ENCODE measurements at regions not wholly inside any gene's neighbourhood (a gene's known extent, or its start where the extent isn't known, plus 50 kb on each side); places are given as distances from the start of the nearest gene placed in this dataset.

DNA sequence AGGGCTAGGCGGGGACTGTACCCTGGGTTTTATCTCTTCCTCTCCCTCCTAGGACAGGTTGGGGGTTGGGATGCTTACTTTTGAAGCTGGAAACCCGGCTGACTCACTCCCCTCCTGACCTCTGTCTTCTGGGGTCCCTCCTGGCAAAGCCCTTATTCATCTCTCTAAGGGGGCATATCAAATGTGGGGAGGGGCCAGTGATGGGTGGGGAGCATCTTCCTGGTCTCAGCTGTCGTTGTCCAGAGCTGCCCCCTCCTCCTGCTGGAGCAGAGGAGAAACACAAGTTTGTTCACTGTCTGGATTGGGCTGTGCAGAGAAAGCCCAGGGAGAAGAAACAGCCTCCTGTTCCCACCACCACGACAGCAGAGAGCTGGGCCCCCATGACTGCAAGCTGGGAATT is 85.8 kb downstream of the TNFAIP2 start:
- Histone ChIP-seq H3F3A (ENCODE audit: low read depth) (no peaks in the 10 kb centered on the region), H4K20me1 (ENCODE audit: insufficient read depth, low read length, poor library complexity, severe bottlenecking) (no peaks in the 10 kb centered on the region), H3K79me2 (ENCODE audit: insufficient read depth, low read length) (no peaks in the 10 kb centered on the region), H3K4me3 (ENCODE audit: low read length, poor library complexity, severe bottlenecking) (no peak overlapping the region), H3K27me3 (ENCODE audit: insufficient read depth, low read length, poor library complexity, severe bottlenecking) (no peaks in the 10 kb centered on the region), H3K9ac (ENCODE audit: low read depth, low read length, poor library complexity, severe bottlenecking) (no peak overlapping the region), H2AFZ (ENCODE audit: low read length) (no peak overlapping the region), H3K36me3 (ENCODE audit: insufficient read depth, low read length) (no peaks in the 10 kb centered on the region), H3K4me1 (ENCODE audit: insufficient read depth, low read length, poor library complexity, severe bottlenecking) (no peaks in the 10 kb centered on the region), H3K9me3 (ENCODE audit: insufficient read depth, low read depth, low read length) (peaks cover 11% of the 10 kb centered on the region; the same call in 1 of the 2 replicates), H3K4me2 (ENCODE audit: low read depth, low read length, poor library complexity, severe bottlenecking) (no peak overlapping the region), H3K9me2 (replicated peaks; ENCODE audit: low read depth, low read length) (no peaks in the 10 kb centered on the region)
- no peak for TF ChIP-seq EZH2phosphoT487 (IDR thresholded peaks at IDR 0.05; ENCODE audit: borderline replicate concordance)
- TF ChIP-seq, protein P1, sequence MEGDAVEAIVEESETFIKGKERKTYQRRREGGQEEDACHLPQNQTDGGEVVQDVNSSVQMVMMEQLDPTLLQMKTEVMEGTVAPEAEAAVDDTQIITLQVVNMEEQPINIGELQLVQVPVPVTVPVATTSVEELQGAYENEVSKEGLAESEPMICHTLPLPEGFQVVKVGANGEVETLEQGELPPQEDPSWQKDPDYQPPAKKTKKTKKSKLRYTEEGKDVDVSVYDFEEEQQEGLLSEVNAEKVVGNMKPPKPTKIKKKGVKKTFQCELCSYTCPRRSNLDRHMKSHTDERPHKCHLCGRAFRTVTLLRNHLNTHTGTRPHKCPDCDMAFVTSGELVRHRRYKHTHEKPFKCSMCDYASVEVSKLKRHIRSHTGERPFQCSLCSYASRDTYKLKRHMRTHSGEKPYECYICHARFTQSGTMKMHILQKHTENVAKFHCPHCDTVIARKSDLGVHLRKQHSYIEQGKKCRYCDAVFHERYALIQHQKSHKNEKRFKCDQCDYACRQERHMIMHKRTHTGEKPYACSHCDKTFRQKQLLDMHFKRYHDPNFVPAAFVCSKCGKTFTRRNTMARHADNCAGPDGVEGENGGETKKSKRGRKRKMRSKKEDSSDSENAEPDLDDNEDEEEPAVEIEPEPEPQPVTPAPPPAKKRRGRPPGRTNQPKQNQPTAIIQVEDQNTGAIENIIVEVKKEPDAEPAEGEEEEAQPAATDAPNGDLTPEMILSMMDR (conservative IDR thresholded peaks at IDR 0.05; ENCODE audit: low read length) = no peak

DNA sequence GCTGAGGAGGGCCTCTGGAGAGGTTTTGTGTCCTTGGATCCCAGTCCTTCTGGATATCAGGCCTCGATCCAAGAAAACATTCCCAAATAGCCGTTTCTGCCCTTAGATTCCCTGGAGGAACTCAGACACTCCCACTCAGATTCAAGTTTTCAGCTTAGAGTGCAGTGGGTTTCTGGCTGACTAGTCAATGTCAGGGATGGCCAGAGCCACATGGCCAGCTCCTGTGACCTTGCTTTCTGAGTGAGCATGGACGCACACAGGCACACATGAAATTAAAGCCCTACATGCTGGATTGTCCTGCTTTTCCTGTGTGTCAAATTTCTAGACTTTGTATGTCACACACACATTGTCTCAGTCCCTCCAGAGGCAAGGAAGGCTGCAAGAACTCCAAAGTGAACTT is 86.2 kb downstream of the TNFAIP2 start:
- Histone ChIP-seq H3K4me2 (ENCODE audit: low read depth, low read length, poor library complexity, severe bottlenecking) (no peak overlapping the region), H3K9ac (ENCODE audit: low read depth, low read length, poor library complexity, severe bottlenecking) (no peak overlapping the region), H3K27me3 (ENCODE audit: insufficient read depth, low read length, poor library complexity, severe bottlenecking) (no peaks in the 10 kb centered on the region)

DNA sequence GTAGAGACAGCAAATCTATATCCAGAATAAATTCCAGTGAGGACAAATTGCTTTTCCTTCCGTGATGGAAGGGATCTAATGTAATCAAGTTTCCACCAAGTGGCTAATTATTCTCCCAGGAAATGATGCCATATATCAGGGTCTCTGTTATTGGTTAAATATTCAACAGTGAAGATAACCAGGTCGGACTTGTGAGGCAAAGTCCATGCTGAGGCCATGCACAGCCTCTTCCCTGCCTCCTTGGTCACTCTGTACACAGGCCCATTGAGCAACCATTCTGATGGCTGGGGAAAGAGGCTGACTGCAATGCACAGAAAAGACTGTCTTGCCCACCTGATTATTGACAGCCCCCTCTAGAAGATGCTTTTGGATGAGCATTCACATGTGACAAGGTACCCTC is 90.1 kb downstream of the TNFAIP2 start:
- H3K4me3 ChIP-seq (ENCODE audit: low read length, poor library complexity, severe bottlenecking) = no peak overlapping the region
- H3K36me3 ChIP-seq (ENCODE audit: insufficient read depth, low read length) = no peaks in the 10 kb centered on the region
- H3K4me1 ChIP-seq (ENCODE audit: insufficient read depth, low read length, poor library complexity, severe bottlenecking) = no peaks in the 10 kb centered on the region
- H3K9me2 ChIP-seq (replicated peaks; ENCODE audit: low read depth, low read length) = no peaks in the 10 kb centered on the region
- H2AFZ ChIP-seq (ENCODE audit: low read length) = no peak overlapping the region
- H3K4me2 ChIP-seq (ENCODE audit: low read depth, low read length, poor library complexity, severe bottlenecking) = no peak overlapping the region
- no peak for TF ChIP-seq EZH2phosphoT487 (IDR thresholded peaks at IDR 0.05; ENCODE audit: borderline replicate concordance)
- TF ChIP-seq, protein P1 (conservative IDR thresholded peaks at IDR 0.05; ENCODE audit: low read length) = no peak
- no peak overlapping the region for H3K9ac ChIP-seq (ENCODE audit: low read depth, low read length, poor library complexity, severe bottlenecking)
- H3K9me3 ChIP-seq (ENCODE audit: insufficient read depth, low read depth, low read length) = no peaks in the 10 kb centered on the region
- H3K79me2 ChIP-seq (ENCODE audit: insufficient read depth, low read length) = no peaks in the 10 kb centered on the region
- H4K20me1 ChIP-seq (ENCODE audit: insufficient read depth, low read length, poor library complexity, severe bottlenecking) = no peaks in the 10 kb centered on the region
- no peaks in the 10 kb centered on the region for H3F3A ChIP-seq (ENCODE audit: low read depth)
- H3K27me3 ChIP-seq (ENCODE audit: insufficient read depth, low read length, poor library complexity, severe bottlenecking) = no peaks in the 10 kb centered on the region

More for the DNA sequence above, 86.2 kb downstream of the TNFAIP2 start:
- H3K36me3 ChIP-seq (ENCODE audit: insufficient read depth, low read length) = no peaks in the 10 kb centered on the region
- TF ChIP-seq, protein P1 (conservative IDR thresholded peaks at IDR 0.05; ENCODE audit: low read length) = no peak
- no peak for TF ChIP-seq EZH2phosphoT487 (IDR thresholded peaks at IDR 0.05; ENCODE audit: borderline replicate concordance)
- peaks cover 7% of the 10 kb centered on the region; the same call in 1 of the 2 replicates for H3K9me3 ChIP-seq (ENCODE audit: insufficient read depth, low read depth, low read length)
- no peaks in the 10 kb centered on the region for H3F3A ChIP-seq (ENCODE audit: low read depth)
- no peaks in the 10 kb centered on the region for H3K4me1 ChIP-seq (ENCODE audit: insufficient read depth, low read length, poor library complexity, severe bottlenecking)
- no peaks in the 10 kb centered on the region for H3K9me2 ChIP-seq (replicated peaks; ENCODE audit: low read depth, low read length)
- no peaks in the 10 kb centered on the region for H3K79me2 ChIP-seq (ENCODE audit: insufficient read depth, low read length)
- no peak overlapping the region for H3K4me3 ChIP-seq (ENCODE audit: low read length, poor library complexity, severe bottlenecking)
- no peaks in the 10 kb centered on the region for H4K20me1 ChIP-seq (ENCODE audit: insufficient read depth, low read length, poor library complexity, severe bottlenecking)
- H2AFZ ChIP-seq (ENCODE audit: low read length) = no peak overlapping the region
